SK-N-SH treated with all-trans-retinoic acid at 6 μM for 48 hours (cell line): ENCODE measurements at regions not wholly inside any gene's neighbourhood (a gene's known extent, or its start where the extent isn't known, plus 50 kb on each side); places are given as distances from the start of the nearest gene placed in this dataset.

Experiments used
- ATAC-seq: fragments of 200-7000 bp; cut with Tn5 transposase; 3 replicates; pipeline ENCODE4 v1.9.1; 2020; ENCODE audit warnings: mild to moderate bottlenecking, moderate library complexity
- BACH2 ChIP-seq: fragments of 250-450 bp; sonication (Bioruptor Pico); IDR thresholded peaks from 2 replicates; pipeline ENCODE4 v1.9.0; 2021; ENCODE audit warnings: mild to moderate bottlenecking, borderline replicate concordance
- CSDC2 ChIP-seq: fragments of 250-450 bp; sonication (Bioruptor Pico); IDR thresholded peaks from 2 replicates; pipeline ENCODE4 v1.5.0; 2020; ENCODE audit warnings: mild to moderate bottlenecking, moderate library complexity
- ESRRG ChIP-seq: fragments of 250-450 bp; sonication (Bioruptor Pico); IDR thresholded peaks from 2 replicates; pipeline ENCODE4 v1.6.1; 2021; ENCODE audit warnings: mild to moderate bottlenecking
- GLIS3 ChIP-seq: fragments of 250-450 bp; sonication (Bioruptor Pico); IDR thresholded peaks from 2 replicates; pipeline ENCODE4 v1.5.0; 2020; ENCODE audit warnings: mild to moderate bottlenecking, moderate library complexity
- ISL1 ChIP-seq: fragments of 250-450 bp; sonication (Bioruptor Pico); IDR thresholded peaks from 2 replicates; pipeline ENCODE4 v2.1.2; 2022; ENCODE audit warnings: mild to moderate bottlenecking, moderate library complexity
- OSR1 ChIP-seq: fragments of 250-450 bp; sonication (Bioruptor Pico); IDR thresholded peaks from 2 replicates; pipeline ENCODE4 v1.8.0; 2022; ENCODE audit warnings: moderate library complexity, mild to moderate bottlenecking, inconsistent platforms
- PPARA ChIP-seq: fragments of 250-450 bp; sonication (Bioruptor Pico); IDR thresholded peaks from 2 replicates; pipeline ENCODE4 v1.5.0; 2020; ENCODE audit warnings: mild to moderate bottlenecking, borderline replicate concordance
- RARB ChIP-seq: fragments of 250-450 bp; sonication (Bioruptor Pico); IDR thresholded peaks from 2 replicates; pipeline ENCODE4 v1.8.0; 2021; ENCODE audit warnings: mild to moderate bottlenecking, moderate library complexity
- SNAI2 ChIP-seq: fragments of 250-450 bp; sonication (Bioruptor Pico); IDR thresholded peaks from 2 replicates; pipeline ENCODE4 v1.5.0; 2020; ENCODE audit warnings: mild to moderate bottlenecking, moderate library complexity
- ZC3H10 ChIP-seq: fragments of 250-450 bp; sonication (Bioruptor Pico); IDR thresholded peaks from 2 replicates; pipeline ENCODE4 v1.5.1; 2021; ENCODE audit warnings: mild to moderate bottlenecking, moderate library complexity
- ZFP3 ChIP-seq: fragments of 250-450 bp; sonication (Bioruptor Pico); IDR thresholded peaks from 2 replicates; pipeline ENCODE4 v1.5.0; 2020; ENCODE audit warnings: mild to moderate bottlenecking, moderate library complexity
- ZFP30 ChIP-seq: fragments of 450-650 bp; formaldehyde crosslinking; IDR thresholded peaks from 2 replicates; pipeline ENCODE4 v1.5.0; 2022; ENCODE audit warnings: mild to moderate bottlenecking, moderate library complexity
- ZNF8 ChIP-seq: fragments of 450-650 bp; formaldehyde crosslinking; IDR thresholded peaks from 2 replicates; pipeline ENCODE4 v1.5.0; 2020; ENCODE audit warnings: mild to moderate bottlenecking, moderate library complexity
- TF ChIP-seq, protein P1 (sequence below): fragments of 250-450 bp; sonication (Bioruptor Pico); IDR thresholded peaks from 2 replicates; pipeline ENCODE4 v1.8.0; 2021; ENCODE audit warnings: low read depth, mild to moderate bottlenecking, moderate library complexity, borderline replicate concordance
- TF ChIP-seq, protein P2 (sequence below): fragments of 250-450 bp; sonication (Bioruptor Pico); IDR thresholded peaks from 2 replicates; pipeline ENCODE4 v1.5.0; 2020; ENCODE audit warnings: mild to moderate bottlenecking, moderate library complexity
- TF ChIP-seq, protein P3 (sequence below): fragments of 250-450 bp; sonication (Bioruptor Pico); IDR thresholded peaks from 2 replicates; pipeline ENCODE4 v1.8.0; 2020; ENCODE audit warnings: mild to moderate bottlenecking, moderate library complexity, borderline replicate concordance
- TF ChIP-seq, protein P4 (sequence below): fragments of 250-450 bp; sonication (Bioruptor Pico); IDR thresholded peaks from 2 replicates; pipeline ENCODE4 v1.5.1; 2021; ENCODE audit warnings: mild to moderate bottlenecking, moderate library complexity

DNA sequence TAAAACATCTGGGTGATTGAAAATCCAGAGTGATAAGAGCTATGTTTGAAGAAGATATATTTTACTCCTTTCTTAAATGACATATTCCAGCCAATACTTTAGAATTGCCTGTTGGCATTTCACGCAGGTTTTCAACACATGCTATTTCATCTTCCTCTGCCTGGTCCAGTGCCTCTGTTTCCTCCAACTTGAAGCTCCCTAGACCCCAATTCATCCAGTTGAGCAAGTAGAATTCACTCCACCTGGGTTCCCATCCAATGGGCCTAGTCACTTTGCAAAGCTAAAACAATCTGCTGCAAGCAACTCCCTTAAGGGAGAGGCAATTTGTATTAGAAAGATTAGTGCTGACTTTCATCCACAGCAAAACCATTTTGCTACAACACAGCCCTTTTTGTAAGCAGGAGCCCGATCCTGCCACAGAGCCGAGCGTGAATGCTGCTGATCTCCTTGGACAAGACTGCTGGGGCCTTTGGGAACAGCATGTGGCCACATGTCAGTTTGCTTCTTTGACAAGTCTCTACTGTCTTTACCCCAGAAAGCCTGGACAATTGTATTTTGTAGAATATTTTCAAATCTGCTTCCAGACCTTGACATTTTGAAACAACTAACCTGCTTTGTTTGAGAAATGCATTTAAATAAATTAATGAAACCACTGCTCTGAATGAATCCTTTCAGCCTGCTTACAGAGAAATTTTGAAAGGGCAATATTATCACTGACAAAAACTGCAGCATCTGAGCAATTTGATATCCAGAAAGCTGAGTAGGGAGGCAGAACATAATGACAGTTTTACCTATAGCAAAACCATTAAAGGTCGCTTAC is 259.1 kb downstream of the TDRD15 start:
- no peak for TF ChIP-seq CSDC2
- no peak for TF ChIP-seq PPARA
- TF ChIP-seq, protein P1, sequence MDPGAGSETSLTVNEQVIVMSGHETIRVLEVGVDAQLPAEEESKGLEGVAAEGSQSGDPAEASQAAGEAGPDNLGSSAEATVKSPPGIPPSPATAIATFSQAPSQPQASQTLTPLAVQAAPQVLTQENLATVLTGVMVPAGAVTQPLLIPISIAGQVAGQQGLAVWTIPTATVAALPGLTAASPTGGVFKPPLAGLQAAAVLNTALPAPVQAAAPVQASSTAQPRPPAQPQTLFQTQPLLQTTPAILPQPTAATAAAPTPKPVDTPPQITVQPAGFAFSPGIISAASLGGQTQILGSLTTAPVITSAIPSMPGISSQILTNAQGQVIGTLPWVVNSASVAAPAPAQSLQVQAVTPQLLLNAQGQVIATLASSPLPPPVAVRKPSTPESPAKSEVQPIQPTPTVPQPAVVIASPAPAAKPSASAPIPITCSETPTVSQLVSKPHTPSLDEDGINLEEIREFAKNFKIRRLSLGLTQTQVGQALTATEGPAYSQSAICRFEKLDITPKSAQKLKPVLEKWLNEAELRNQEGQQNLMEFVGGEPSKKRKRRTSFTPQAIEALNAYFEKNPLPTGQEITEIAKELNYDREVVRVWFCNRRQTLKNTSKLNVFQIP (CRISPR knock-in tag): no peak
- TF ChIP-seq ISL1: no peak
- no peak for TF ChIP-seq ZFP3 (CRISPR knock-in tag)
- TF ChIP-seq ZC3H10 (CRISPR knock-in tag): no peak
- TF ChIP-seq ZNF8 (CRISPR knock-in tag): no peak
- no peak for TF ChIP-seq OSR1 (CRISPR knock-in tag)
- no peak for TF ChIP-seq BACH2 (CRISPR knock-in tag)
- TF ChIP-seq GLIS3 (CRISPR knock-in tag): no peak
- TF ChIP-seq, protein P2, sequence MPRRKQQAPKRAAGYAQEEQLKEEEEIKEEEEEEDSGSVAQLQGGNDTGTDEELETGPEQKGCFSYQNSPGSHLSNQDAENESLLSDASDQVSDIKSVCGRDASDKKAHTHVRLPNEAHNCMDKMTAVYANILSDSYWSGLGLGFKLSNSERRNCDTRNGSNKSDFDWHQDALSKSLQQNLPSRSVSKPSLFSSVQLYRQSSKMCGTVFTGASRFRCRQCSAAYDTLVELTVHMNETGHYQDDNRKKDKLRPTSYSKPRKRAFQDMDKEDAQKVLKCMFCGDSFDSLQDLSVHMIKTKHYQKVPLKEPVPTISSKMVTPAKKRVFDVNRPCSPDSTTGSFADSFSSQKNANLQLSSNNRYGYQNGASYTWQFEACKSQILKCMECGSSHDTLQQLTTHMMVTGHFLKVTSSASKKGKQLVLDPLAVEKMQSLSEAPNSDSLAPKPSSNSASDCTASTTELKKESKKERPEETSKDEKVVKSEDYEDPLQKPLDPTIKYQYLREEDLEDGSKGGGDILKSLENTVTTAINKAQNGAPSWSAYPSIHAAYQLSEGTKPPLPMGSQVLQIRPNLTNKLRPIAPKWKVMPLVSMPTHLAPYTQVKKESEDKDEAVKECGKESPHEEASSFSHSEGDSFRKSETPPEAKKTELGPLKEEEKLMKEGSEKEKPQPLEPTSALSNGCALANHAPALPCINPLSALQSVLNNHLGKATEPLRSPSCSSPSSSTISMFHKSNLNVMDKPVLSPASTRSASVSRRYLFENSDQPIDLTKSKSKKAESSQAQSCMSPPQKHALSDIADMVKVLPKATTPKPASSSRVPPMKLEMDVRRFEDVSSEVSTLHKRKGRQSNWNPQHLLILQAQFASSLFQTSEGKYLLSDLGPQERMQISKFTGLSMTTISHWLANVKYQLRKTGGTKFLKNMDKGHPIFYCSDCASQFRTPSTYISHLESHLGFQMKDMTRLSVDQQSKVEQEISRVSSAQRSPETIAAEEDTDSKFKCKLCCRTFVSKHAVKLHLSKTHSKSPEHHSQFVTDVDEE (CRISPR knock-in tag): no peak
- TF ChIP-seq SNAI2 (CRISPR knock-in tag): no peak
- TF ChIP-seq, protein P3, sequence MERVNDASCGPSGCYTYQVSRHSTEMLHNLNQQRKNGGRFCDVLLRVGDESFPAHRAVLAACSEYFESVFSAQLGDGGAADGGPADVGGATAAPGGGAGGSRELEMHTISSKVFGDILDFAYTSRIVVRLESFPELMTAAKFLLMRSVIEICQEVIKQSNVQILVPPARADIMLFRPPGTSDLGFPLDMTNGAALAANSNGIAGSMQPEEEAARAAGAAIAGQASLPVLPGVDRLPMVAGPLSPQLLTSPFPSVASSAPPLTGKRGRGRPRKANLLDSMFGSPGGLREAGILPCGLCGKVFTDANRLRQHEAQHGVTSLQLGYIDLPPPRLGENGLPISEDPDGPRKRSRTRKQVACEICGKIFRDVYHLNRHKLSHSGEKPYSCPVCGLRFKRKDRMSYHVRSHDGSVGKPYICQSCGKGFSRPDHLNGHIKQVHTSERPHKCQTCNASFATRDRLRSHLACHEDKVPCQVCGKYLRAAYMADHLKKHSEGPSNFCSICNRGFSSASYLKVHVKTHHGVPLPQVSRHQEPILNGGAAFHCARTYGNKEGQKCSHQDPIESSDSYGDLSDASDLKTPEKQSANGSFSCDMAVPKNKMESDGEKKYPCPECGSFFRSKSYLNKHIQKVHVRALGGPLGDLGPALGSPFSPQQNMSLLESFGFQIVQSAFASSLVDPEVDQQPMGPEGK (CRISPR knock-in tag): no peak
- no peak for TF ChIP-seq ZFP30 (CRISPR knock-in tag)
- TF ChIP-seq, protein P4, sequence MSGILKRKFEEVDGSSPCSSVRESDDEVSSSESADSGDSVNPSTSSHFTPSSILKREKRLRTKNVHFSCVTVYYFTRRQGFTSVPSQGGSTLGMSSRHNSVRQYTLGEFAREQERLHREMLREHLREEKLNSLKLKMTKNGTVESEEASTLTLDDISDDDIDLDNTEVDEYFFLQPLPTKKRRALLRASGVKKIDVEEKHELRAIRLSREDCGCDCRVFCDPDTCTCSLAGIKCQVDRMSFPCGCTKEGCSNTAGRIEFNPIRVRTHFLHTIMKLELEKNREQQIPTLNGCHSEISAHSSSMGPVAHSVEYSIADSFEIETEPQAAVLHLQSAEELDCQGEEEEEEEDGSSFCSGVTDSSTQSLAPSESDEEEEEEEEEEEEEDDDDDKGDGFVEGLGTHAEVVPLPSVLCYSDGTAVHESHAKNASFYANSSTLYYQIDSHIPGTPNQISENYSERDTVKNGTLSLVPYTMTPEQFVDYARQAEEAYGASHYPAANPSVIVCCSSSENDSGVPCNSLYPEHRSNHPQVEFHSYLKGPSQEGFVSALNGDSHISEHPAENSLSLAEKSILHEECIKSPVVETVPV (CRISPR knock-in tag): no peak
- no peak for TF ChIP-seq ESRRG

DNA sequence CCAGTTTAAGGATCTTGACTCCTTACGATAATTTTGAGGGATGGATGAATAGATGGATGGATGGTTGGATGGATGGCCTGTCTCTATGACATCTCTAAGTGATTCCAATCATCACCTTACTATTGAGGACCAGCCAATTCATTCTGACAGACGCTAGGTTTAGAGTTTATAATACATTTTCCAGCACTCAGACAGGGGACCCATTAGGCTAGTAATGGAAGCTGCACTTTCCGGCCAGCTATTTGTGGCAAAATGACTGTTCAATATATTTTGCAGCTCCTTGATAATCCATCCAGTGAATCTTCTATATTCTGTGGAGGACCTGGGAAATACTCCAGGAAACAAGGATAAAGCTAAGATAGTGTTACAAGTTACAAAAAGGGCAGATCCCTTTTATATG is 262.9 kb downstream of the TDRD15 start:
- no peak for TF ChIP-seq PPARA
- TF ChIP-seq CSDC2: no peak
- TF ChIP-seq ZNF8 (CRISPR knock-in tag): no peak
- TF ChIP-seq RARB: no peak
- TF ChIP-seq, all 23 proteins: peak for 0
- no peak for ATAC-seq

More for the DNA sequence above, 259.1 kb downstream of the TDRD15 start:
- ATAC-seq: no peak

DNA sequence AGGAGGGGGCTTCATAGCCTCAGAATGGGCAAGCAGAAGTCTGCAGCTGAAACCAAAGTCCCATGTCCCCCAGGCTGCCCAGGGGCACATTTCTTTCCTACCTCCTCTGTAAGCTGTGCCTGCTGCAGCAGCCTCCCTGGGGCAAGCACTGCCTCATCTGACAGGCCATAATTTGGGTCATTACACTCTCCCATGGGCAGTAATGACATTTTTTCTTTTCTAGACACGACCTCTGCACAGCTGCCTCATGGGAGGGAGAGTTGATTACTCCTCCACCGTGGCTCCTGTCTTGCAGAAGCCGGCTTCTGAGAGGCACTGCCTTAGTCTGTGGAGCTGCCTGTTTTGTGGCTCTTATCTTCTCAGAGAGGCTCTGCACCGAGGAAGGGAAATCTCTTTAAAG is 268.9 kb downstream of the TDRD15 start:
- no peak for ATAC-seq

More for the DNA sequence above, 268.9 kb downstream of the TDRD15 start:
- TF ChIP-seq, protein P1 (CRISPR knock-in tag): no peak
- no peak for TF ChIP-seq PPARA
- TF ChIP-seq GLIS3 (CRISPR knock-in tag): no peak
- TF ChIP-seq, protein P2 (CRISPR knock-in tag): no peak
- no peak for TF ChIP-seq BACH2 (CRISPR knock-in tag)
